ENCODE measurements at regions not wholly inside any gene's neighbourhood (a gene's known extent, or its start where the extent isn't known, plus 50 kb on each side); places are given as distances from the start of the nearest gene placed in this dataset.

GRCh38 chr4:45580334-45580733, 543.5 kb downstream of the GABRG1 start:
- no peak for TF ChIP-seq CTCF (IDR thresholded peaks at IDR 0.05)
- TF ChIP-seq POLR2A (IDR thresholded peaks at IDR 0.05) = no peak

Data from uterus (tissue), 2 donors.